ENCODE measurements at regions not wholly inside any gene's neighbourhood (a gene's known extent, or its start where the extent isn't known, plus 50 kb on each side); places are given as distances from the start of the nearest gene placed in this dataset.

- no peak for TF ChIP-seq CTCF (IDR thresholded peaks at IDR 0.05)
- TF ChIP-seq POLR2A (IDR thresholded peaks at IDR 0.05): no peak
Observed at GRCh38 chr3:126284258-126284904, 72.8 kb downstream of the KLF15 start.

All from tibial nerve (tissue), 3 donors.